ENCODE measurements at regions not wholly inside any gene's neighbourhood (a gene's known extent, or its start where the extent isn't known, plus 50 kb on each side); places are given as distances from the start of the nearest gene placed in this dataset.
A peak's percentile ranks its signal among the peaks of the same experiment; 100 is the strongest.

- DNase-seq (ENCODE audit: low read depth): peak; percentile 12
- no peak overlapping the region for H3K4me3 ChIP-seq (ENCODE audit: low read depth, low read length)
- no peak for TF ChIP-seq POLR2A (IDR thresholded peaks at IDR 0.05; ENCODE audit: extremely low read depth, insufficient read length)
- TF ChIP-seq, protein P1, sequence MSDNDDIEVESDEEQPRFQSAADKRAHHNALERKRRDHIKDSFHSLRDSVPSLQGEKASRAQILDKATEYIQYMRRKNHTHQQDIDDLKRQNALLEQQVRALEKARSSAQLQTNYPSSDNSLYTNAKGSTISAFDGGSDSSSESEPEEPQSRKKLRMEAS (IDR thresholded peaks at IDR 0.05; ENCODE audit: low read depth, low read length): no peak
- TF ChIP-seq, protein P2, sequence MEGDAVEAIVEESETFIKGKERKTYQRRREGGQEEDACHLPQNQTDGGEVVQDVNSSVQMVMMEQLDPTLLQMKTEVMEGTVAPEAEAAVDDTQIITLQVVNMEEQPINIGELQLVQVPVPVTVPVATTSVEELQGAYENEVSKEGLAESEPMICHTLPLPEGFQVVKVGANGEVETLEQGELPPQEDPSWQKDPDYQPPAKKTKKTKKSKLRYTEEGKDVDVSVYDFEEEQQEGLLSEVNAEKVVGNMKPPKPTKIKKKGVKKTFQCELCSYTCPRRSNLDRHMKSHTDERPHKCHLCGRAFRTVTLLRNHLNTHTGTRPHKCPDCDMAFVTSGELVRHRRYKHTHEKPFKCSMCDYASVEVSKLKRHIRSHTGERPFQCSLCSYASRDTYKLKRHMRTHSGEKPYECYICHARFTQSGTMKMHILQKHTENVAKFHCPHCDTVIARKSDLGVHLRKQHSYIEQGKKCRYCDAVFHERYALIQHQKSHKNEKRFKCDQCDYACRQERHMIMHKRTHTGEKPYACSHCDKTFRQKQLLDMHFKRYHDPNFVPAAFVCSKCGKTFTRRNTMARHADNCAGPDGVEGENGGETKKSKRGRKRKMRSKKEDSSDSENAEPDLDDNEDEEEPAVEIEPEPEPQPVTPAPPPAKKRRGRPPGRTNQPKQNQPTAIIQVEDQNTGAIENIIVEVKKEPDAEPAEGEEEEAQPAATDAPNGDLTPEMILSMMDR (IDR thresholded peaks at IDR 0.05; ENCODE audit: low read depth, low read length): no peak
- no peak for TF ChIP-seq MYC (IDR thresholded peaks at IDR 0.05; ENCODE audit: low read depth, low read length)
These were observed 114.8 kb upstream of the NEIL3 start for GRCh38 chr4:177194906-177195305.

DNA sequence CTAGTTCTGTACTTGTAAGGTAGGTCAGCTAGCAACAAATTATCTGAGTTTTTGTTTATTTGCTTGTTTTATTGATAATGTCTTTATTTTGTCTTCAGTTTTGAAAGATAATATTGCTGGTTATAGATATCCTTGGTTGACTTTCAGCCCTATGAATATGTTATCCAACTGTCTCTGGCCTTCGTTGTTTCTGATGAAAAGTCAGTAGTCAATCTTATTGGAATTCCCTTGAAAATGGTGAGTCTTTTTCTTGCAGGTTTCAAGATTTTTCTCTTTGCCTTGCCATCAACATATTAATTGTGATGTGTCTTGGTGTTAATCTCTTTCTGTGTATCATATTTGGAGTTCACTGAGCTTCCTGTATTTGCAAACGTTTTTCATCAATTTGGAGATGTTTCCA lies 113.1 kb upstream of the NEIL3 start:
- TF ChIP-seq, protein P1 (IDR thresholded peaks at IDR 0.05; ENCODE audit: low read depth, low read length): no peak
- no peak for TF ChIP-seq POLR2A (IDR thresholded peaks at IDR 0.05; ENCODE audit: extremely low read depth, insufficient read length)
- TF ChIP-seq, protein P2 (IDR thresholded peaks at IDR 0.05; ENCODE audit: low read depth, low read length): no peak
- TF ChIP-seq MYC (IDR thresholded peaks at IDR 0.05; ENCODE audit: low read depth, low read length): no peak
- no peak overlapping the region for H3K4me3 ChIP-seq (ENCODE audit: low read depth, low read length)
- no peak for DNase-seq (ENCODE audit: low read depth)

GRCh38 chr4:177201614-177202013 lies 108.1 kb upstream of the NEIL3 start:
- DNase-seq (ENCODE audit: low read depth): no peak
- TF ChIP-seq, protein P2 (IDR thresholded peaks at IDR 0.05; ENCODE audit: low read depth, low read length): no peak

DNA sequence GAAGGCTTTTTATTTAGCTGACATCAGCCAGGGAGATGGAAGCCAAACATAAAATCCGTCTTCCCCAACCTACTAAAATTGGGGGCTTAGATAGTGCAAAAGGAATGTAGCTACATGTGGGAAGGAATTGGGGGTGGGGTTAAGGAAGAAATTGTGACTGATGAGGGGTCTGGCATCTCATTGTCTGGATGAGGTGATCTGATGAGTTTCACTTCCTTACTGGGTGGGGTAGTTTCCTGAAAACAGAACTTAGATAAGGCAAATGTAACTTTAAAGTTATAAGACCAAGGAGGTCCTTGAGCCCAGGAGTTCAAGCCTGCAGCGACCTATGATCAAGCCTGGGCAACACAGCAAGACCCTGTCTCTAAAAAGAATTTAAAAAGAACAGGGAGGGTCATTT lies 105.5 kb upstream of the NEIL3 start:
- no peak overlapping the region for H3K4me3 ChIP-seq (ENCODE audit: low read depth, low read length)
- TF ChIP-seq, protein P2 (IDR thresholded peaks at IDR 0.05; ENCODE audit: low read depth, low read length): no peak
- no peak for TF ChIP-seq POLR2A (IDR thresholded peaks at IDR 0.05; ENCODE audit: extremely low read depth, insufficient read length)
- TF ChIP-seq, protein P1 (IDR thresholded peaks at IDR 0.05; ENCODE audit: low read depth, low read length): no peak
- TF ChIP-seq MYC (IDR thresholded peaks at IDR 0.05; ENCODE audit: low read depth, low read length): no peak
- no peak for DNase-seq (ENCODE audit: low read depth)

More at GRCh38 chr4:177201614-177202013, 108.1 kb upstream of the NEIL3 start:
- H3K4me3 ChIP-seq (ENCODE audit: low read depth, low read length): no peak overlapping the region

GRCh38 chr4:177214935-177215334 lies 94.7 kb upstream of the NEIL3 start:
- TF ChIP-seq, protein P2 (IDR thresholded peaks at IDR 0.05; ENCODE audit: low read depth, low read length): no peak
- TF ChIP-seq, protein P1 (IDR thresholded peaks at IDR 0.05; ENCODE audit: low read depth, low read length): no peak
- TF ChIP-seq MYC (IDR thresholded peaks at IDR 0.05; ENCODE audit: low read depth, low read length) (no peak), POLR2A (IDR thresholded peaks at IDR 0.05; ENCODE audit: extremely low read depth, insufficient read length) (no peak)
- H3K4me3 ChIP-seq (ENCODE audit: low read depth, low read length): no peak overlapping the region
- no peak for DNase-seq (ENCODE audit: low read depth)

DNA sequence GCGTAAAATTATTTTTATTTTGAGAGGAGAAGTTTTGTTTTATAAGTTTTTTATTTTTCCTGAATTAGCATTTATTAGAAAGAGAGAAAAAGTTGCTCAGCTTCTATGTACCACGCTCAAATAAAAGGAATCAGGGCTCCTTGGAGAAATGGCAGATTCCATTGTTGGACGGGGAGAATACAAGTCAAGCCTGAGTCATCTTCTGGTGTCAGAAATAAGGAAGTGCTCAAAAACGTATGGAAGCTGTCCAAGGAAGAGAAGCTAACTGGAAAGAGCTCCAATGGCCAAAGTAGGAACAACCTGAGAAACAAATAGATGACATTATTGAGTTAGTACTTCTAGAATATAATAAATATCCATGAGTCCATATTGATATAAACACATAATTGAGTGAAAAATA lies 89.3 kb upstream of the NEIL3 start:
- no peak overlapping the region for H3K4me3 ChIP-seq (ENCODE audit: low read depth, low read length)
- TF ChIP-seq MYC (IDR thresholded peaks at IDR 0.05; ENCODE audit: low read depth, low read length) (no peak), POLR2A (IDR thresholded peaks at IDR 0.05; ENCODE audit: extremely low read depth, insufficient read length) (no peak)
- TF ChIP-seq, protein P1 (IDR thresholded peaks at IDR 0.05; ENCODE audit: low read depth, low read length): no peak
- TF ChIP-seq, protein P2 (IDR thresholded peaks at IDR 0.05; ENCODE audit: low read depth, low read length): no peak
- DNase-seq (ENCODE audit: low read depth): no peak

Data from NB4 (cell line).